ENCODE measurements at regions not wholly inside any gene's neighbourhood (a gene's known extent, or its start where the extent isn't known, plus 50 kb on each side); places are given as distances from the start of the nearest gene placed in this dataset.

DNA sequence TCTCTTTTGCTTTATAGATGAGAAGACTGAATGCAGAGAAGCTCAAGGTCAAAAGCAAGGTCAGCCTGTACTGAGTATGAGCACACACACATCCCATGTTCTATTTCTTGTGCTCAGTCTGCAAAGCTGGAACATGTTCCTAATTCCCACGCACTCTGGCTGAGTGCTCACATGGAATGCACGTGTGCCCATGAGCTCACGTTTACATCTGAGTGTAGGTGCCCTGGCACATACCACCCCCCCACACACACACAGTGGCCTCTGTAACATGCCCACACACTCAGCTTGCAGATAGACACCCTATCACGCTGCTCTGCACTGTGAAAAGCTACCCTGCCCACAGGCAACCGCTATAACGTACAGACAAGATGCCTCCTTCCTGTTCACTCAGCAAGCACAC, 700.1 kb downstream of the MED13L start:
- TF ChIP-seq, protein P1, sequence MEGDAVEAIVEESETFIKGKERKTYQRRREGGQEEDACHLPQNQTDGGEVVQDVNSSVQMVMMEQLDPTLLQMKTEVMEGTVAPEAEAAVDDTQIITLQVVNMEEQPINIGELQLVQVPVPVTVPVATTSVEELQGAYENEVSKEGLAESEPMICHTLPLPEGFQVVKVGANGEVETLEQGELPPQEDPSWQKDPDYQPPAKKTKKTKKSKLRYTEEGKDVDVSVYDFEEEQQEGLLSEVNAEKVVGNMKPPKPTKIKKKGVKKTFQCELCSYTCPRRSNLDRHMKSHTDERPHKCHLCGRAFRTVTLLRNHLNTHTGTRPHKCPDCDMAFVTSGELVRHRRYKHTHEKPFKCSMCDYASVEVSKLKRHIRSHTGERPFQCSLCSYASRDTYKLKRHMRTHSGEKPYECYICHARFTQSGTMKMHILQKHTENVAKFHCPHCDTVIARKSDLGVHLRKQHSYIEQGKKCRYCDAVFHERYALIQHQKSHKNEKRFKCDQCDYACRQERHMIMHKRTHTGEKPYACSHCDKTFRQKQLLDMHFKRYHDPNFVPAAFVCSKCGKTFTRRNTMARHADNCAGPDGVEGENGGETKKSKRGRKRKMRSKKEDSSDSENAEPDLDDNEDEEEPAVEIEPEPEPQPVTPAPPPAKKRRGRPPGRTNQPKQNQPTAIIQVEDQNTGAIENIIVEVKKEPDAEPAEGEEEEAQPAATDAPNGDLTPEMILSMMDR (IDR thresholded peaks at IDR 0.05): no peak
- TF ChIP-seq, protein P2, sequence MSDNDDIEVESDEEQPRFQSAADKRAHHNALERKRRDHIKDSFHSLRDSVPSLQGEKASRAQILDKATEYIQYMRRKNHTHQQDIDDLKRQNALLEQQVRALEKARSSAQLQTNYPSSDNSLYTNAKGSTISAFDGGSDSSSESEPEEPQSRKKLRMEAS (IDR thresholded peaks at IDR 0.05; ENCODE audit: low read depth): no peak
- TF ChIP-seq, protein P3, sequence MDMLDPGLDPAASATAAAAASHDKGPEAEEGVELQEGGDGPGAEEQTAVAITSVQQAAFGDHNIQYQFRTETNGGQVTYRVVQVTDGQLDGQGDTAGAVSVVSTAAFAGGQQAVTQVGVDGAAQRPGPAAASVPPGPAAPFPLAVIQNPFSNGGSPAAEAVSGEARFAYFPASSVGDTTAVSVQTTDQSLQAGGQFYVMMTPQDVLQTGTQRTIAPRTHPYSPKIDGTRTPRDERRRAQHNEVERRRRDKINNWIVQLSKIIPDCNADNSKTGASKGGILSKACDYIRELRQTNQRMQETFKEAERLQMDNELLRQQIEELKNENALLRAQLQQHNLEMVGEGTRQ (IDR thresholded peaks at IDR 0.05; ENCODE audit: borderline replicate concordance, low read depth, low read length): no peak
- TF ChIP-seq POLR2AphosphoS5 (IDR thresholded peaks at IDR 0.05; ENCODE audit: low read depth, low read length) (no peak), SIN3A (IDR thresholded peaks at IDR 0.05; ENCODE audit: borderline replicate concordance, low read depth, low read length) (no peak)

Measured in SK-N-SH (cell line).